Caco-2 (cell line): ENCODE measurements at regions not wholly inside any gene's neighbourhood (a gene's known extent, or its start where the extent isn't known, plus 50 kb on each side); places are given as distances from the start of the nearest gene placed in this dataset.

Experiments used
- BruUV-seq: library from RNA; stranded (reverse); fragments of 400-500 nt; replicated peaks from 2 replicates; lab custom pipeline; 2021; lab: Mats Ljungman, UMichigan
- CTCF ChIA-PET: fragments of 300-600 bp; sonication (Branson Sonifier 250); formaldehyde crosslinking; loops from one replicate; lab custom pipeline; 2022; ENCODE audit warnings: antibody characterized with exemption; lab: Charles Lee
- POLR2A ChIA-PET: fragments of 300-600 bp; sonication (Branson Sonifier 250); formaldehyde crosslinking; loops from one replicate; lab custom pipeline; 2022; ENCODE audit warnings: antibody characterized with exemption; lab: Charles Lee
- DNase-seq, 2 experiments: peaks; one replicate each; pipeline versions ENCODE4 v3.0.0 to v3.0.0-alpha.2; 2020 to 2022
- H3K27me3 ChIP-seq: replicated peaks from 2 replicates; pipeline ENCODE4 v1.6.0; 2011; ENCODE audit warnings: low read length; ENCODE audit not compliant: control insufficient read depth, insufficient read depth
- H3K36me3 ChIP-seq: 2 replicates; pipeline ENCODE4 v1.5.1; 2011; ENCODE audit warnings: low read length; ENCODE audit not compliant: control insufficient read depth, insufficient read depth
- H3K4me1 ChIP-seq: fragments of 250-450 bp; sonication (Bioruptor Pico); 2 replicates; pipeline ENCODE4 v1.5.1; 2020; ENCODE audit warnings: mild to moderate bottlenecking
- H3K4me3 ChIP-seq: 2 replicates; pipeline ENCODE4 v1.5.1; 2011; ENCODE audit warnings: low read depth, mild to moderate bottlenecking, control low read depth, low read length
- H3K9me3 ChIP-seq: fragments of 250-450 bp; sonication (Bioruptor Pico); 2 replicates; pipeline ENCODE4 v1.5.1; 2020; ENCODE audit warnings: mild to moderate bottlenecking, moderate library complexity
- H3K27ac Mint-ChIP-seq: one replicate; pipeline ENCODE4 v1.8.0; 2022; ENCODE audit warnings: mixed read lengths; ENCODE audit not compliant: unreplicated experiment
- H3K27me3 Mint-ChIP-seq: one replicate; pipeline ENCODE4 v1.8.0; 2022; ENCODE audit warnings: mixed read lengths; ENCODE audit not compliant: insufficient read depth, unreplicated experiment
- H3K36me3 Mint-ChIP-seq: one replicate; pipeline ENCODE4 v1.8.0; 2022; ENCODE audit warnings: mild to moderate bottlenecking, mixed read lengths; ENCODE audit not compliant: insufficient read depth, unreplicated experiment
- H3K4me1 Mint-ChIP-seq: one replicate; pipeline ENCODE4 v1.8.0; 2022; ENCODE audit warnings: low read depth, mixed read lengths; ENCODE audit not compliant: unreplicated experiment
- H3K4me3 Mint-ChIP-seq: one replicate; pipeline ENCODE4 v1.8.0; 2022; ENCODE audit warnings: mild to moderate bottlenecking, moderate library complexity, mixed read lengths; ENCODE audit not compliant: unreplicated experiment
- H3K9me3 Mint-ChIP-seq: one replicate; pipeline ENCODE4 v1.8.0; 2022; ENCODE audit warnings: mixed read lengths; ENCODE audit not compliant: unreplicated experiment
- intact Hi-C: fragments of 100-400 bp; cut with micrococcal nuclease; formaldehyde crosslinking; loops from one replicate; pipeline ENCODE4 v1.10.0; 2022; ENCODE audit not compliant: unreplicated experiment
- TF ChIP-seq, protein P1 (sequence below), 2 experiments: fragments of 200-600 bp in 1 of 2; IDR thresholded peaks; 1 replicate in 1 of 2; 2 replicates in 1 of 2; pipeline versions ENCODE4 v1.5.1 to v1.8.0; 2011 to 2022; ENCODE audit warnings: antibody characterized with exemption in 1 of 2, control low read depth in 1 of 2, inconsistent platforms in 1 of 2, low read depth in 1 of 2, low read length in 1 of 2, mild to moderate bottlenecking in 1 of 2, moderate library complexity in 1 of 2; ENCODE audit not compliant: insufficient read depth in 1 of 2, severe bottlenecking in 1 of 2, unreplicated experiment in 1 of 2

- TF ChIP-seq, protein P1, sequence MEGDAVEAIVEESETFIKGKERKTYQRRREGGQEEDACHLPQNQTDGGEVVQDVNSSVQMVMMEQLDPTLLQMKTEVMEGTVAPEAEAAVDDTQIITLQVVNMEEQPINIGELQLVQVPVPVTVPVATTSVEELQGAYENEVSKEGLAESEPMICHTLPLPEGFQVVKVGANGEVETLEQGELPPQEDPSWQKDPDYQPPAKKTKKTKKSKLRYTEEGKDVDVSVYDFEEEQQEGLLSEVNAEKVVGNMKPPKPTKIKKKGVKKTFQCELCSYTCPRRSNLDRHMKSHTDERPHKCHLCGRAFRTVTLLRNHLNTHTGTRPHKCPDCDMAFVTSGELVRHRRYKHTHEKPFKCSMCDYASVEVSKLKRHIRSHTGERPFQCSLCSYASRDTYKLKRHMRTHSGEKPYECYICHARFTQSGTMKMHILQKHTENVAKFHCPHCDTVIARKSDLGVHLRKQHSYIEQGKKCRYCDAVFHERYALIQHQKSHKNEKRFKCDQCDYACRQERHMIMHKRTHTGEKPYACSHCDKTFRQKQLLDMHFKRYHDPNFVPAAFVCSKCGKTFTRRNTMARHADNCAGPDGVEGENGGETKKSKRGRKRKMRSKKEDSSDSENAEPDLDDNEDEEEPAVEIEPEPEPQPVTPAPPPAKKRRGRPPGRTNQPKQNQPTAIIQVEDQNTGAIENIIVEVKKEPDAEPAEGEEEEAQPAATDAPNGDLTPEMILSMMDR (IDR thresholded peaks at IDR 0.05; ENCODE audit: insufficient read depth in 1 of 2, low read depth in 1 of 2, low read length in 1 of 2, severe bottlenecking in 1 of 2, unreplicated experiment in 1 of 2): no peak
- Mint-ChIP-seq H3K4me3 (peak overlapping the region; percentile 5), H3K4me1 (no peaks in the 10 kb centered on the region), H3K27ac (no peak overlapping the region), H3K9me3 (no peaks in the 10 kb centered on the region), H3K36me3 (no peaks in the 10 kb centered on the region), H3K27me3 (no peaks in the 10 kb centered on the region)
- Histone ChIP-seq H3K9me3 (no peaks in the 10 kb centered on the region), H3K27me3 (no peaks in the 10 kb centered on the region), H3K36me3 (no peaks in the 10 kb centered on the region), H3K4me1 (no peaks in the 10 kb centered on the region), H3K4me3 (no peak overlapping the region)
- intact Hi-C loops: no loop called here
- BruUV-seq: no TSS peak
- no peak for DNase-seq
- ChIA-PET POLR2A (no interaction called here), CTCF (no interaction called here)
These were observed 667.6 kb upstream of the NCAM2 start for GRCh38 chr21:20330652-20331051.

DNA sequence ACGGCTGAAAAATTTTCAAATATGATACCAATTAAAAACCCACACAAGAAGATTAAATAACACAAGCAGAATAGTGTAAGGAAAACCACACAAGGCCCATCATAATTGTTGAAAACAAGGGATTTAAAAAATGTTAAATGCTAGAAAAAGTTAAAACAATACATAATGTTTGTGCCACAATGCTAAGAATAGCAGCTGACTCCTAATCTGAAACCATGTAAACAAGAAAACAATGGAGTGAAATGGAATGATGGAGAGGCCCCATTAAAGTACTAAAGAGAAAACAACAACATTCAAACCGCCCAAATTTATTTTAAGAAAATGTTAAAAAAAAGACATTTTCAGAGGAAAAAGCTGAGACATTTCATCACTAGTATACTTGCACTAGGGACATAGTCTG lies 663.6 kb upstream of the NCAM2 start:
- CTCF ChIA-PET: no interaction called here
- TF ChIP-seq, protein P1 (IDR thresholded peaks at IDR 0.05; ENCODE audit: insufficient read depth in 1 of 2, low read depth in 1 of 2, low read length in 1 of 2, severe bottlenecking in 1 of 2, unreplicated experiment in 1 of 2): no peak
- no peaks in the 10 kb centered on the region for H3K36me3 ChIP-seq
- intact Hi-C loops: no loop called here
- no peak overlapping the region for H3K4me3 Mint-ChIP-seq
- no peaks in the 10 kb centered on the region for H3K27me3 ChIP-seq
- H3K27me3 Mint-ChIP-seq: no peaks in the 10 kb centered on the region
- no peaks in the 10 kb centered on the region for H3K4me1 ChIP-seq
- H3K9me3 Mint-ChIP-seq: no peaks in the 10 kb centered on the region
- POLR2A ChIA-PET: no interaction called here
- no TSS peak for BruUV-seq
- H3K4me1 Mint-ChIP-seq: no peaks in the 10 kb centered on the region
- DNase-seq: no peak
- no peak overlapping the region for H3K27ac Mint-ChIP-seq
- no peaks in the 10 kb centered on the region for H3K36me3 Mint-ChIP-seq
- no peak overlapping the region for H3K4me3 ChIP-seq
- H3K9me3 ChIP-seq: no peaks in the 10 kb centered on the region

- H3K4me3 ChIP-seq: no peak overlapping the region
- intact Hi-C loops: no loop called here
- no peaks in the 10 kb centered on the region for H3K36me3 ChIP-seq
- BruUV-seq: no TSS peak
- H3K4me1 Mint-ChIP-seq: no peaks in the 10 kb centered on the region
- no peaks in the 10 kb centered on the region for H3K36me3 Mint-ChIP-seq
- H3K9me3 Mint-ChIP-seq: no peaks in the 10 kb centered on the region
- no peaks in the 10 kb centered on the region for H3K4me1 ChIP-seq
- CTCF ChIA-PET: no interaction called here
- no peak for DNase-seq
- no peaks in the 10 kb centered on the region for H3K9me3 ChIP-seq
- H3K27me3 Mint-ChIP-seq: no peaks in the 10 kb centered on the region
- no peak overlapping the region for H3K27ac Mint-ChIP-seq
- POLR2A ChIA-PET: no interaction called here
- TF ChIP-seq, protein P1 (IDR thresholded peaks at IDR 0.05; ENCODE audit: insufficient read depth in 1 of 2, low read depth in 1 of 2, low read length in 1 of 2, severe bottlenecking in 1 of 2, unreplicated experiment in 1 of 2): no peak
- no peak overlapping the region for H3K4me3 Mint-ChIP-seq
- H3K27me3 ChIP-seq: no peaks in the 10 kb centered on the region
These were observed 656.8 kb upstream of the NCAM2 start for GRCh38 chr21:20341431-20341830.
